ENCODE measurements at regions not wholly inside any gene's neighbourhood (a gene's known extent, or its start where the extent isn't known, plus 50 kb on each side); places are given as distances from the start of the nearest gene placed in this dataset.

- POLR2A ChIA-PET = no interaction called here
- H3K36me3 Mint-ChIP-seq = no peaks in the 10 kb centered on the region
- H3K4me1 Mint-ChIP-seq = no peaks in the 10 kb centered on the region
- Histone ChIP-seq H3K4me1 (ENCODE audit: insufficient read depth, low read length) (no peaks in the 10 kb centered on the region), H3K36me3 (ENCODE audit: insufficient read depth, low read length) (no peaks in the 10 kb centered on the region), H3K9me3 (ENCODE audit: low read length) (no peaks in the 10 kb centered on the region), H3K4me3 (ENCODE audit: low read length) (no peak overlapping the region), H3K27ac (ENCODE audit: low read depth, low read length) (no peak overlapping the region), H3K27me3 (ENCODE audit: insufficient read depth, low read length, poor library complexity, severe bottlenecking) (no peaks in the 10 kb centered on the region)
- H3K9me3 Mint-ChIP-seq = peaks cover 2 to 27% (median 10%) of the 10 kb centered on the region in 5 donors
- H3K4me3 Mint-ChIP-seq = no peak overlapping the region
- no peak for DNase-seq
- no peak overlapping the region for H3K27ac Mint-ChIP-seq
- no peaks in the 10 kb centered on the region for H3K27me3 Mint-ChIP-seq
- CTCF ChIA-PET = no interaction called here
Observed at GRCh38 chr4:28386776-28387175, 1526.1 kb downstream of the STIM2 start.

GRCh38 chr4:28388471-28388870 lies 1527.8 kb downstream of the STIM2 start:
- no peaks in the 10 kb centered on the region for H3K27me3 Mint-ChIP-seq
- no peaks in the 10 kb centered on the region for H3K36me3 Mint-ChIP-seq
- Histone ChIP-seq H3K27ac (ENCODE audit: low read depth, low read length) (no peak overlapping the region), H3K27me3 (ENCODE audit: insufficient read depth, low read length, poor library complexity, severe bottlenecking) (no peaks in the 10 kb centered on the region), H3K9me3 (ENCODE audit: low read length) (no peaks in the 10 kb centered on the region), H3K36me3 (ENCODE audit: insufficient read depth, low read length) (no peaks in the 10 kb centered on the region), H3K4me3 (ENCODE audit: low read length) (no peak overlapping the region), H3K4me1 (ENCODE audit: insufficient read depth, low read length) (no peaks in the 10 kb centered on the region)
- H3K4me3 Mint-ChIP-seq = no peak overlapping the region
- DNase-seq = no peak
- POLR2A ChIA-PET = no interaction called here
- CTCF ChIA-PET = no interaction called here
- no peaks in the 10 kb centered on the region for H3K4me1 Mint-ChIP-seq
- peaks cover 3 to 18% (median 7%) of the 10 kb centered on the region in 5 donors for H3K9me3 Mint-ChIP-seq
- no peak overlapping the region for H3K27ac Mint-ChIP-seq

GRCh38 chr4:28391877-28392276 lies 1531.2 kb downstream of the STIM2 start:
- Mint-ChIP-seq H3K27me3 (no peaks in the 10 kb centered on the region), H3K4me3 (no peak overlapping the region)

GRCh38 chr4:28402751-28403150 lies 1542.1 kb downstream of the STIM2 start:
- no peak overlapping the region for H3K4me3 Mint-ChIP-seq
- H3K4me1 Mint-ChIP-seq = no peaks in the 10 kb centered on the region
- Histone ChIP-seq H3K36me3 (ENCODE audit: insufficient read depth, low read length) (no peaks in the 10 kb centered on the region), H3K27ac (ENCODE audit: low read depth, low read length) (no peak overlapping the region), H3K9me3 (ENCODE audit: low read length) (no peaks in the 10 kb centered on the region), H3K4me3 (ENCODE audit: low read length) (no peak overlapping the region), H3K27me3 (ENCODE audit: insufficient read depth, low read length, poor library complexity, severe bottlenecking) (no peaks in the 10 kb centered on the region), H3K4me1 (ENCODE audit: insufficient read depth, low read length) (no peaks in the 10 kb centered on the region)
- H3K9me3 Mint-ChIP-seq = peaks cover 8 to 28% (median 22%) of the 10 kb centered on the region in 5 donors
- DNase-seq = no peak
- H3K27ac Mint-ChIP-seq = no peak overlapping the region
- no peaks in the 10 kb centered on the region for H3K27me3 Mint-ChIP-seq
- no peaks in the 10 kb centered on the region for H3K36me3 Mint-ChIP-seq
- ChIA-PET POLR2A (no interaction called here), CTCF (no interaction called here)

More at GRCh38 chr4:28391877-28392276, 1531.2 kb downstream of the STIM2 start:
- no peak for DNase-seq
- ChIA-PET POLR2A (no interaction called here), CTCF (no interaction called here)
- H3K27ac ChIP-seq (ENCODE audit: low read depth, low read length) = no peak overlapping the region
- no peak overlapping the region for H3K27ac Mint-ChIP-seq
- no peaks in the 10 kb centered on the region for H3K36me3 Mint-ChIP-seq
- no peaks in the 10 kb centered on the region for H3K4me1 Mint-ChIP-seq
- H3K9me3 Mint-ChIP-seq = peaks cover 3 to 17% (median 5%) of the 10 kb centered on the region in 5 donors
- H3K9me3 ChIP-seq (ENCODE audit: low read length) = no peaks in the 10 kb centered on the region
- no peaks in the 10 kb centered on the region for H3K4me1 ChIP-seq (ENCODE audit: insufficient read depth, low read length)
- no peak overlapping the region for H3K4me3 ChIP-seq (ENCODE audit: low read length)
- H3K36me3 ChIP-seq (ENCODE audit: insufficient read depth, low read length) = no peaks in the 10 kb centered on the region
- H3K27me3 ChIP-seq (ENCODE audit: insufficient read depth, low read length, poor library complexity, severe bottlenecking) = no peaks in the 10 kb centered on the region

GRCh38 chr4:28421221-28421620 lies 1560.6 kb downstream of the STIM2 start:
- H3K36me3 ChIP-seq (ENCODE audit: insufficient read depth, low read length) = no peaks in the 10 kb centered on the region
- H3K9me3 Mint-ChIP-seq = peaks cover 0 to 15% (median 3%) of the 10 kb centered on the region in 5 donors
- ChIA-PET CTCF (no interaction called here), POLR2A (no interaction called here)
- no peaks in the 10 kb centered on the region for H3K9me3 ChIP-seq (ENCODE audit: low read length)
- no peak for DNase-seq
- H3K4me3 Mint-ChIP-seq = no peak overlapping the region
- H3K4me3 ChIP-seq (ENCODE audit: low read length) = no peak overlapping the region
- no peaks in the 10 kb centered on the region for H3K4me1 Mint-ChIP-seq
- H3K27ac Mint-ChIP-seq = no peak overlapping the region
- H3K4me1 ChIP-seq (ENCODE audit: insufficient read depth, low read length) = no peaks in the 10 kb centered on the region
- H3K27ac ChIP-seq (ENCODE audit: low read depth, low read length) = no peak overlapping the region
- H3K27me3 ChIP-seq (ENCODE audit: insufficient read depth, low read length, poor library complexity, severe bottlenecking) = no peaks in the 10 kb centered on the region
- no peaks in the 10 kb centered on the region for H3K27me3 Mint-ChIP-seq
- H3K36me3 Mint-ChIP-seq = no peaks in the 10 kb centered on the region

- H3K4me1 Mint-ChIP-seq = no peaks in the 10 kb centered on the region
- no peaks in the 10 kb centered on the region for H3K9me3 ChIP-seq (ENCODE audit: low read length)
- no peak overlapping the region for H3K4me3 ChIP-seq (ENCODE audit: low read length)
- CTCF ChIA-PET = no interaction called here
- H3K27me3 ChIP-seq (ENCODE audit: insufficient read depth, low read length, poor library complexity, severe bottlenecking) = no peaks in the 10 kb centered on the region
- POLR2A ChIA-PET = no interaction called here
- no peak overlapping the region for H3K27ac ChIP-seq (ENCODE audit: low read depth, low read length)
- no peaks in the 10 kb centered on the region for H3K27me3 Mint-ChIP-seq
- H3K36me3 ChIP-seq (ENCODE audit: insufficient read depth, low read length) = no peaks in the 10 kb centered on the region
- no peak overlapping the region for H3K4me3 Mint-ChIP-seq
- no peak for DNase-seq
- H3K4me1 ChIP-seq (ENCODE audit: insufficient read depth, low read length) = no peaks in the 10 kb centered on the region
- H3K27ac Mint-ChIP-seq = no peak overlapping the region
- H3K36me3 Mint-ChIP-seq = no peaks in the 10 kb centered on the region
- H3K9me3 Mint-ChIP-seq = peaks cover 0 to 16% (median 6%) of the 10 kb centered on the region in 5 donors
Observed at GRCh38 chr4:28426251-28426650, 1565.6 kb downstream of the STIM2 start.

- Histone ChIP-seq H3K27me3 (ENCODE audit: insufficient read depth, low read length, poor library complexity, severe bottlenecking) (no peaks in the 10 kb centered on the region), H3K9me3 (ENCODE audit: low read length) (no peaks in the 10 kb centered on the region), H3K4me3 (ENCODE audit: low read length) (no peak overlapping the region), H3K4me1 (ENCODE audit: insufficient read depth, low read length) (no peaks in the 10 kb centered on the region), H3K36me3 (ENCODE audit: insufficient read depth, low read length) (no peaks in the 10 kb centered on the region), H3K27ac (ENCODE audit: low read depth, low read length) (no peak overlapping the region)
- peaks cover 0 to 2% of the 10 kb centered on the region in 2 donors for H3K27me3 Mint-ChIP-seq
- H3K4me3 Mint-ChIP-seq = no peak overlapping the region
- ChIA-PET CTCF (no interaction called here), POLR2A (no interaction called here)
- no peak for DNase-seq
- no peak overlapping the region for H3K27ac Mint-ChIP-seq
- peaks cover 0 to 14% (median 7%) of the 10 kb centered on the region in 5 donors for H3K9me3 Mint-ChIP-seq
- H3K36me3 Mint-ChIP-seq = no peaks in the 10 kb centered on the region
- H3K4me1 Mint-ChIP-seq = no peaks in the 10 kb centered on the region
Observed at GRCh38 chr4:28427306-28428085, 1566.9 kb downstream of the STIM2 start.

GRCh38 chr4:28432348-28433025 lies 1571.8 kb downstream of the STIM2 start:
- POLR2A ChIA-PET = no interaction called here
- no peak for DNase-seq
- no peaks in the 10 kb centered on the region for H3K9me3 ChIP-seq (ENCODE audit: low read length)
- H3K4me1 Mint-ChIP-seq = no peaks in the 10 kb centered on the region
- no peak overlapping the region for H3K27ac Mint-ChIP-seq
- no peaks in the 10 kb centered on the region for H3K36me3 Mint-ChIP-seq
- CTCF ChIA-PET = no interaction called here
- H3K4me3 ChIP-seq (ENCODE audit: low read length) = no peak overlapping the region
- H3K4me3 Mint-ChIP-seq = no peak overlapping the region
- no peaks in the 10 kb centered on the region for H3K36me3 ChIP-seq (ENCODE audit: insufficient read depth, low read length)
- no peak overlapping the region for H3K27ac ChIP-seq (ENCODE audit: low read depth, low read length)
- H3K27me3 Mint-ChIP-seq = peaks cover 0 to 2% of the 10 kb centered on the region in 2 donors
- H3K9me3 Mint-ChIP-seq = peaks cover 0 to 19% (median 8%) of the 10 kb centered on the region in 5 donors
- H3K4me1 ChIP-seq (ENCODE audit: insufficient read depth, low read length) = no peaks in the 10 kb centered on the region
- H3K27me3 ChIP-seq (ENCODE audit: insufficient read depth, low read length, poor library complexity, severe bottlenecking) = no peaks in the 10 kb centered on the region
